Nephron progenitor cell (in vitro differentiated cells): ENCODE measurements at regions not wholly inside any gene's neighbourhood (a gene's known extent, or its start where the extent isn't known, plus 50 kb on each side); places are given as distances from the start of the nearest gene placed in this dataset.

Experiments used
- DNase-seq: peaks from one replicate; pipeline ENCODE4 v3.0.0; 2021
- H3K27ac Mint-ChIP-seq: 2 replicates; pipeline ENCODE4 v1.8.0; 2021; ENCODE audit warnings: mild to moderate bottlenecking, moderate library complexity, mixed read lengths
- H3K27me3 Mint-ChIP-seq: 2 replicates; pipeline ENCODE4 v1.8.0; 2021; ENCODE audit warnings: mild to moderate bottlenecking, low read depth, mixed read lengths; ENCODE audit not compliant: poor library complexity
- H3K36me3 Mint-ChIP-seq: 2 replicates; pipeline ENCODE4 v1.8.0; 2021; ENCODE audit warnings: low read depth, mixed read lengths
- H3K4me1 Mint-ChIP-seq: 2 replicates; pipeline ENCODE4 v1.8.0; 2021; ENCODE audit warnings: mixed read lengths
- H3K4me3 Mint-ChIP-seq: 2 replicates; pipeline ENCODE4 v1.8.0; 2021; ENCODE audit warnings: mild to moderate bottlenecking, moderate library complexity, mixed read lengths
- H3K9me3 Mint-ChIP-seq: 2 replicates; pipeline ENCODE4 v1.8.0; 2021; ENCODE audit warnings: mild to moderate bottlenecking, moderate library complexity, mixed read lengths
- CTCF ChIP-seq: fragments of 200-600 bp; sonication (generic); IDR thresholded peaks from 2 replicates; pipeline ENCODE4 v1.5.0; 2021; ENCODE audit warnings: antibody characterized with exemption

GRCh38 chr10:78309536-78310237 lies 276.0 kb downstream of the RPS24 start:
- peaks cover 29% of the 10 kb centered on the region for H3K4me1 Mint-ChIP-seq
- no peak overlapping the region for H3K27ac Mint-ChIP-seq
- H3K36me3 Mint-ChIP-seq, result peaks cover 6% of the 10 kb centered on the region
- H3K27me3 Mint-ChIP-seq, result peaks cover 5% of the 10 kb centered on the region
- H3K4me3 Mint-ChIP-seq, result no peak overlapping the region
- H3K9me3 Mint-ChIP-seq, result peaks cover 23% of the 10 kb centered on the region
- TF ChIP-seq CTCF, result no peak
- no peak for DNase-seq

- no peak for TF ChIP-seq CTCF
- Mint-ChIP-seq H3K4me1 (peaks cover 24% of the 10 kb centered on the region), H3K36me3 (peaks cover 6% of the 10 kb centered on the region)
Observed at GRCh38 chr10:78310481-78311080, 276.9 kb downstream of the RPS24 start.

GRCh38 chr10:78312197-78313047 lies 278.8 kb downstream of the RPS24 start:
- Mint-ChIP-seq H3K9me3 (peaks cover 29% of the 10 kb centered on the region), H3K36me3 (peaks cover 6% of the 10 kb centered on the region), H3K27me3 (peaks cover 5% of the 10 kb centered on the region), H3K4me1 (peaks cover 34% of the 10 kb centered on the region), H3K27ac (peak overlapping the region; percentile 21), H3K4me3 (no peak overlapping the region)
- TF ChIP-seq CTCF, result no peak
- DNase-seq, result no peak

More at GRCh38 chr10:78310481-78311080, 276.9 kb downstream of the RPS24 start:
- Mint-ChIP-seq H3K4me3 (no peak overlapping the region), H3K9me3 (peaks cover 32% of the 10 kb centered on the region), H3K27ac (no peak overlapping the region), H3K27me3 (peaks cover 5% of the 10 kb centered on the region)
- DNase-seq, result no peak

DNA sequence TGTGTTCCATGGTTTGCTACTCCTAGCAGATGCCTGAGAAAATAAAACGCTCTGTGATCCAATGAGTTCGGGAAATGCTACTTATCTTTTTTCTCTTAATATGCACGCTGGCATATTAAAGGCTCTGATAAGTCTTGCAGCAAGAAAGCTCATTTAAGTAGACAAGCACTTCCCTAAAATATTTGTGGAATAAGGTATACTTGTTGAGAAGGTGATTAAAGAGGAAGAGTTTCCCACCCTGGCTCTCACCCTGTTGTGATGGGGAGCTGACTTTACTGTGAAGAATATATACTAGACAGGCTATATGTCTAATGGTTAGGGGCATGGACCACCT lies 279.4 kb downstream of the RPS24 start:
- Mint-ChIP-seq H3K9me3 (peaks cover 25% of the 10 kb centered on the region), H3K36me3 (peaks cover 6% of the 10 kb centered on the region), H3K27me3 (peaks cover 5% of the 10 kb centered on the region), H3K27ac (no peak overlapping the region), H3K4me3 (no peak overlapping the region), H3K4me1 (peaks cover 38% of the 10 kb centered on the region)
- DNase-seq, result no peak
- no peak for TF ChIP-seq CTCF

DNA sequence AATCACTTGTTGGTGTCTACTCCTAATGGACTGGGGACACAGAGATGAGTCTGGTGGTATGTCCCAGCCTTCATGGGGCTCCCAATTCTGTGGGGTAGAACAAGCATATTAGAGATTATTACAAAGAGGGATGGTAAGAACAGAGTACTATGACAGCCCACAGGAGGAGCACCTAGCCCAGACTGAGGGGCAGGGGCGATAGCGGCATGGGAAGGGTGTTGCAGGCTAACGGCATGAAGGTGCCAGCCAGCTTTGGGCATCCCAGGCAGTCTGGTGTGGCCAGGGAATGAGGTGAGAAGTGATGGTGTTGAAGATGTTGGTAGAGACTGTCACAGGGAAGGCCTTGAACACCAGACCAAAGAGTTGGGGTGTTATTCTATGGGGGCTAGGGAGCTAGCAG lies 280.0 kb downstream of the RPS24 start:
- Mint-ChIP-seq H3K27ac (peak overlapping the region; percentile 52), H3K4me1 (peaks cover 38% of the 10 kb centered on the region), H3K36me3 (peaks cover 6% of the 10 kb centered on the region), H3K27me3 (peaks cover 5% of the 10 kb centered on the region), H3K9me3 (peaks cover 22% of the 10 kb centered on the region), H3K4me3 (no peak overlapping the region)
- TF ChIP-seq CTCF, result no peak
- DNase-seq, result no peak
